Ishikawa (cell line): ENCODE measurements at regions not wholly inside any gene's neighbourhood (a gene's known extent, or its start where the extent isn't known, plus 50 kb on each side); places are given as distances from the start of the nearest gene placed in this dataset.

ENCODE experiments used
- CEBPB ChIP-seq: IDR thresholded peaks from 2 replicates; pipeline ENCODE4 v1.6.1; 2012
- CREB1 ChIP-seq: IDR thresholded peaks from 2 replicates; pipeline ENCODE4 v1.6.1; 2012; ENCODE audit warnings: low read depth
- EGR1 ChIP-seq: IDR thresholded peaks from 2 replicates; pipeline ENCODE4 v1.6.1; 2012
- EP300 ChIP-seq: IDR thresholded peaks from 2 replicates; pipeline ENCODE4 v1.6.1; 2012; ENCODE audit warnings: borderline replicate concordance
- FOXM1 ChIP-seq: IDR thresholded peaks from 2 replicates; pipeline ENCODE4 v1.6.1; 2012; ENCODE audit warnings: low read depth, borderline replicate concordance
- NFIC ChIP-seq: IDR thresholded peaks from 2 replicates; pipeline ENCODE4 v1.6.1; 2012
- RAD21 ChIP-seq: IDR thresholded peaks from 2 replicates; pipeline ENCODE4 v1.6.1; 2012; ENCODE audit warnings: low read depth
- TAF1 ChIP-seq: IDR thresholded peaks from 2 replicates; pipeline ENCODE4 v1.6.1; 2012; ENCODE audit warnings: low read depth, mild to moderate bottlenecking
- TCF12 ChIP-seq: IDR thresholded peaks from 2 replicates; pipeline ENCODE4 v1.6.1; 2012; ENCODE audit warnings: low read depth
- TEAD4 ChIP-seq: IDR thresholded peaks from 2 replicates; pipeline ENCODE4 v1.6.1; 2012
- YY1 ChIP-seq: IDR thresholded peaks from 2 replicates; pipeline ENCODE4 v1.6.1; 2012; ENCODE audit warnings: low read depth
- ZBTB7A ChIP-seq: IDR thresholded peaks from 2 replicates; pipeline ENCODE4 v1.6.1; 2012; ENCODE audit warnings: low read depth
- TF ChIP-seq, protein P1 (sequence below): IDR thresholded peaks from 2 replicates; pipeline ENCODE4 v1.6.1; 2012
- TF ChIP-seq, protein P2 (sequence below): IDR thresholded peaks from 2 replicates; pipeline ENCODE4 v1.6.1; 2012; ENCODE audit warnings: low read depth, mild to moderate bottlenecking
- TF ChIP-seq, protein P3 (sequence below): IDR thresholded peaks from 2 replicates; pipeline ENCODE4 v1.6.1; 2012

DNA sequence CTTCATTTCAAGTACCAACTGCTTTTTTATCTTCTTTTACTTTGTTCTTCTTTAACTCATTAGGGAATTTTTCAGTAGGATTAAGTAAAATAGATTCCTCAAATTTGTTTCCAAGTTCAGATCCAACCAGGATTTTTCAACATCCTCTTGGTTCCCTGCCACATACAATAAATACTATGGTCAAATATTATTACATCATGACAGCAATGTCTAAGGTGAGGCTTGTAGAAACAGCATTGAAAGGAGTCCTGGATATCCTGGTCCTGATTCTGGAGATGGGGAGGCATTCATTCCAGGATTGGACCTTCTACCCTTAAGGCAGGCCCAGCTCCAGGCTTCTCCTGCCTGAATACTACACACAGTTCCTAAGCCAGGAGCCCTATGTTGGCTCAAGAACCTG lies 80.2 kb upstream of the F3 start:
- TF ChIP-seq, protein P1, sequence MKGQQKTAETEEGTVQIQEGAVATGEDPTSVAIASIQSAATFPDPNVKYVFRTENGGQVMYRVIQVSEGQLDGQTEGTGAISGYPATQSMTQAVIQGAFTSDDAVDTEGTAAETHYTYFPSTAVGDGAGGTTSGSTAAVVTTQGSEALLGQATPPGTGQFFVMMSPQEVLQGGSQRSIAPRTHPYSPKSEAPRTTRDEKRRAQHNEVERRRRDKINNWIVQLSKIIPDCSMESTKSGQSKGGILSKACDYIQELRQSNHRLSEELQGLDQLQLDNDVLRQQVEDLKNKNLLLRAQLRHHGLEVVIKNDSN, result no peak
- TF ChIP-seq RAD21 (no peak), FOXM1 (no peak), CEBPB (no peak), EP300 (no peak), ZBTB7A (no peak), NFIC (no peak), TEAD4 (no peak), TAF1 (no peak), EGR1 (no peak), TCF12 (no peak), CREB1 (no peak), YY1 (no peak)
- TF ChIP-seq, protein P2, sequence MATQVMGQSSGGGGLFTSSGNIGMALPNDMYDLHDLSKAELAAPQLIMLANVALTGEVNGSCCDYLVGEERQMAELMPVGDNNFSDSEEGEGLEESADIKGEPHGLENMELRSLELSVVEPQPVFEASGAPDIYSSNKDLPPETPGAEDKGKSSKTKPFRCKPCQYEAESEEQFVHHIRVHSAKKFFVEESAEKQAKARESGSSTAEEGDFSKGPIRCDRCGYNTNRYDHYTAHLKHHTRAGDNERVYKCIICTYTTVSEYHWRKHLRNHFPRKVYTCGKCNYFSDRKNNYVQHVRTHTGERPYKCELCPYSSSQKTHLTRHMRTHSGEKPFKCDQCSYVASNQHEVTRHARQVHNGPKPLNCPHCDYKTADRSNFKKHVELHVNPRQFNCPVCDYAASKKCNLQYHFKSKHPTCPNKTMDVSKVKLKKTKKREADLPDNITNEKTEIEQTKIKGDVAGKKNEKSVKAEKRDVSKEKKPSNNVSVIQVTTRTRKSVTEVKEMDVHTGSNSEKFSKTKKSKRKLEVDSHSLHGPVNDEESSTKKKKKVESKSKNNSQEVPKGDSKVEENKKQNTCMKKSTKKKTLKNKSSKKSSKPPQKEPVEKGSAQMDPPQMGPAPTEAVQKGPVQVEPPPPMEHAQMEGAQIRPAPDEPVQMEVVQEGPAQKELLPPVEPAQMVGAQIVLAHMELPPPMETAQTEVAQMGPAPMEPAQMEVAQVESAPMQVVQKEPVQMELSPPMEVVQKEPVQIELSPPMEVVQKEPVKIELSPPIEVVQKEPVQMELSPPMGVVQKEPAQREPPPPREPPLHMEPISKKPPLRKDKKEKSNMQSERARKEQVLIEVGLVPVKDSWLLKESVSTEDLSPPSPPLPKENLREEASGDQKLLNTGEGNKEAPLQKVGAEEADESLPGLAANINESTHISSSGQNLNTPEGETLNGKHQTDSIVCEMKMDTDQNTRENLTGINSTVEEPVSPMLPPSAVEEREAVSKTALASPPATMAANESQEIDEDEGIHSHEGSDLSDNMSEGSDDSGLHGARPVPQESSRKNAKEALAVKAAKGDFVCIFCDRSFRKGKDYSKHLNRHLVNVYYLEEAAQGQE, result no peak
- TF ChIP-seq, protein P3, sequence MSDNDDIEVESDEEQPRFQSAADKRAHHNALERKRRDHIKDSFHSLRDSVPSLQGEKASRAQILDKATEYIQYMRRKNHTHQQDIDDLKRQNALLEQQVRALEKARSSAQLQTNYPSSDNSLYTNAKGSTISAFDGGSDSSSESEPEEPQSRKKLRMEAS, result no peak

DNA sequence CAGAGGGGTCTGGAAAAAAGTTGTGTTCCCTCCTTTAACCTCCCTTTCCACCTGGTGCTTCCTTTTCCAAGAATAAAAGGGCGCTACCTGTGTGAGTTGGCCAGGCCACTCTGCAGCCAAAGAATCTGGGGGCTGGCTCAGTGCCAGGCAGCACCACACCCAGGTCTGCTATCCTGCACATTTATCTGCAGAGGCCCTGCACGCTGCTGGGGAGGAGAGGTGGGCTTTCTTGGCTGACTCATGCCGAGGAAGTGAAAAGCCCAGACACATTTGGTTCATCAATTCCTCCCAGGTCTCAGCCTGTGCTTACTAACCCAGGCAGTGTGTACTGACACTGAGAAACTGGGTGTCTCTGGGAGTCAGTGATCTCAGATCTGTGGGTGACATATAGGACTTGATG lies 79.8 kb upstream of the F3 start:
- TF ChIP-seq FOXM1, result no peak
- TF ChIP-seq, protein P3, result no peak
- TF ChIP-seq ZBTB7A, result no peak
- TF ChIP-seq CREB1, result no peak
- TF ChIP-seq CEBPB, result no peak
- TF ChIP-seq NFIC, result peak; percentile 94
- TF ChIP-seq, protein P1, result no peak
- TF ChIP-seq TEAD4, result peak; percentile 56; the same call in 1 of the 2 replicates
- TF ChIP-seq, protein P2, result no peak
- no peak for TF ChIP-seq EGR1
- no peak for TF ChIP-seq YY1
- TF ChIP-seq RAD21, result peak; percentile 10; the same call in 1 of the 2 replicates
- TF ChIP-seq TCF12, result no peak
- TF ChIP-seq TAF1, result no peak
- TF ChIP-seq EP300, result peak; percentile 44; the same call in 1 of the 2 replicates

DNA sequence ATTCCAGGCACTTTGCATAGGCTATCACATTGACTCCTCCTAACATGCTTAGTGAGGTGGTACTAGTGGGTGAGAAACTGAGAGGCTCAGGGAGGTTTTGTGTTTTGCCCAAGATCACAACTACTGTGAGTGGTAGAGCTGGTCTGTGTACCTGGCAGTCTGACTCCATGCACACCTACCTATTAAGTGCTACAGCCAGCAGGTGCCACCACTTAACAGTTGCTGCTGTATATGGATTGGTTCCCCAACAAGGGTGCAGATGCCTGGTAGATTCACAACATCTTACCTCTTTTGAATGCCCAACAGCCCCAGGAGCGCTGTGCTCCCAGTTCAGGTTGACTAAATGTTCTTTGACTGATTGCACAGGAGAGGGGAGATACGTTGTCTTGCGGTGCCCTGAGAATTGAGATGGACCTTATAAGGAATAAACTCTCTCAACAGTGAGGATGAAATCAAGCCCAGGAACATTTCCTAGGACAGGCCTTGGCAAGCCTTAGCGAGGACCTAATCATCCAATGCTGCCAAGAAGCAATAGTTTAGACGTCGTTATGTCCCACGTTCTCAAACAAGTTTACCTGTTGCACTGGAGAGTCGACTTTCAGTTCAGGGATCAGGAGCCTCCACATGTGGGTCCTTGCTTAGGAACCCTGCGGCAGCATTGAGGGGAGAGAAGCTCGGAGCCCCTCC lies 78.9 kb upstream of the F3 start:
- TF ChIP-seq TEAD4, result no peak
- no peak for TF ChIP-seq RAD21
- no peak for TF ChIP-seq CEBPB
- no peak for TF ChIP-seq TAF1
- TF ChIP-seq, protein P3, result no peak
- TF ChIP-seq, protein P2, result no peak
- TF ChIP-seq FOXM1, result no peak
- no peak for TF ChIP-seq EP300
- no peak for TF ChIP-seq CREB1
- no peak for TF ChIP-seq NFIC
- TF ChIP-seq, protein P1, result no peak
